ENCODE measurements at regions not wholly inside any gene's neighbourhood (a gene's known extent, or its start where the extent isn't known, plus 50 kb on each side); places are given as distances from the start of the nearest gene placed in this dataset.

GRCh38 chrX:22616867-22617266 lies 344.2 kb downstream of the CBLL2 start:
- POLR2A ChIA-PET = no interaction called here
- no peaks in the 10 kb centered on the region for H3K4me1 Mint-ChIP-seq
- ATAC-seq (no peak), DNase-seq (ENCODE audit: low spot score) (no peak)
- H3K36me3 Mint-ChIP-seq = no peaks in the 10 kb centered on the region
- TF ChIP-seq FOXJ3 (CRISPR knock-in tag; IDR thresholded peaks at IDR 0.05; ENCODE audit: borderline replicate concordance) (no peak), SP1 (CRISPR knock-in tag; conservative IDR thresholded peaks at IDR 0.05) (no peak), EMX1 (CRISPR knock-in tag; IDR thresholded peaks at IDR 0.05) (no peak), ZNF416 (CRISPR knock-in tag; IDR thresholded peaks at IDR 0.05) (no peak), STAT6 (CRISPR knock-in tag; conservative IDR thresholded peaks at IDR 0.05; ENCODE audit: low read depth) (no peak), IRF2 (CRISPR knock-in tag; IDR thresholded peaks at IDR 0.05; ENCODE audit: borderline replicate concordance, low read depth) (no peak), CDX4 (CRISPR knock-in tag; IDR thresholded peaks at IDR 0.05; ENCODE audit: borderline replicate concordance) (no peak)
- H3K27ac Mint-ChIP-seq = no peak overlapping the region
- CTCF ChIA-PET = no interaction called here
- no peaks in the 10 kb centered on the region for H3K9me3 Mint-ChIP-seq
- no peak overlapping the region for H3K4me3 Mint-ChIP-seq
- H3K27me3 Mint-ChIP-seq (ENCODE audit: low read depth) = no peaks in the 10 kb centered on the region

- no peaks in the 10 kb centered on the region for H3K4me1 Mint-ChIP-seq
- no peaks in the 10 kb centered on the region for H3K36me3 Mint-ChIP-seq
- ATAC-seq (no peak), DNase-seq (ENCODE audit: low spot score) (no peak)
- POLR2A ChIA-PET = no interaction called here
- no peaks in the 10 kb centered on the region for H3K9me3 Mint-ChIP-seq
- CTCF ChIA-PET = no interaction called here
- H3K27ac Mint-ChIP-seq = no peak overlapping the region
- no peak overlapping the region for H3K4me3 Mint-ChIP-seq
- H3K27me3 Mint-ChIP-seq (ENCODE audit: low read depth) = no peaks in the 10 kb centered on the region
- TF ChIP-seq NR1H2 (CRISPR knock-in tag; IDR thresholded peaks at IDR 0.05) (no peak), ZNF121 (CRISPR knock-in tag; IDR thresholded peaks at IDR 0.05) (no peak), SP1 (CRISPR knock-in tag; conservative IDR thresholded peaks at IDR 0.05) (no peak), ZBTB43 (CRISPR knock-in tag; IDR thresholded peaks at IDR 0.05) (no peak), E2F5 (CRISPR knock-in tag; IDR thresholded peaks at IDR 0.05) (no peak), ATF6 (CRISPR knock-in tag; IDR thresholded peaks at IDR 0.05) (no peak), ZNF423 (CRISPR knock-in tag; IDR thresholded peaks at IDR 0.05) (no peak), MLX (CRISPR knock-in tag; IDR thresholded peaks at IDR 0.05) (no peak), TP53 (CRISPR knock-in tag; IDR thresholded peaks at IDR 0.05) (no peak)
Observed at GRCh38 chrX:22627576-22627975, 354.9 kb downstream of the CBLL2 start.

GRCh38 chrX:22628275-22628674 lies 355.6 kb downstream of the CBLL2 start:
- no peak for ATAC-seq
- POLR2A ChIA-PET = no interaction called here
- CTCF ChIA-PET = interaction anchor here (0.7 kb wide), 1 partner anchor 38 kb away, joined by 3 read pairs; no protein-coding TSS in a partner anchor
- Mint-ChIP-seq H3K4me3 (no peak overlapping the region), H3K36me3 (no peaks in the 10 kb centered on the region), H3K9me3 (no peaks in the 10 kb centered on the region), H3K27ac (no peak overlapping the region), H3K4me1 (no peaks in the 10 kb centered on the region), H3K27me3 (ENCODE audit: low read depth) (no peaks in the 10 kb centered on the region)
- no peak for DNase-seq (ENCODE audit: low spot score)
- no peak for TF ChIP-seq MYBL2 (CRISPR knock-in tag; IDR thresholded peaks at IDR 0.05)
- TF ChIP-seq ZNF263 (CRISPR knock-in tag; IDR thresholded peaks at IDR 0.05; ENCODE audit: low read depth) = no peak
- no peak for TF ChIP-seq CREB1 (CRISPR knock-in tag; IDR thresholded peaks at IDR 0.05)
- no peak for TF ChIP-seq TEAD1 (CRISPR knock-in tag; IDR thresholded peaks at IDR 0.05)
- TF ChIP-seq TEAD4 (CRISPR knock-in tag; IDR thresholded peaks at IDR 0.05) = no peak
- TF ChIP-seq JUN (CRISPR knock-in tag; IDR thresholded peaks at IDR 0.05) = no peak
- no peak for TF ChIP-seq ZNF121 (CRISPR knock-in tag; IDR thresholded peaks at IDR 0.05)
- no peak for TF ChIP-seq OVOL2 (CRISPR knock-in tag; IDR thresholded peaks at IDR 0.05; ENCODE audit: borderline replicate concordance)
- no peak for TF ChIP-seq NR2C2 (CRISPR knock-in tag; IDR thresholded peaks at IDR 0.05)

Data from WTC11 (cell line).